GF-D8 (cell line): ENCODE measurements at regions not wholly inside any gene's neighbourhood (a gene's known extent, or its start where the extent isn't known, plus 50 kb on each side); places are given as distances from the start of the nearest gene placed in this dataset.

Experiments used
- DNase-seq: peaks from one replicate; lab custom pipeline; 2025; lab: John Stamatoyannopoulos, UW

- DNase-seq: no peak
These were observed 152.0 kb downstream of the CHRM3 start for GRCh38 chr1:239538239-239538988.

GRCh38 chr1:239539051-239539450, 152.7 kb downstream of the CHRM3 start:
- DNase-seq: no peak

GRCh38 chr1:239539812-239540211, 153.4 kb downstream of the CHRM3 start:
- DNase-seq: no peak

- no peak for DNase-seq
These were observed 157.5 kb downstream of the CHRM3 start for GRCh38 chr1:239543873-239544272.

GRCh38 chr1:239545466-239545865, 159.1 kb downstream of the CHRM3 start:
- no peak for DNase-seq

- no peak for DNase-seq
These were observed 161.6 kb downstream of the CHRM3 start for GRCh38 chr1:239547987-239548386.

- DNase-seq: no peak
These were observed 163.8 kb downstream of the CHRM3 start for GRCh38 chr1:239550178-239550577.

- DNase-seq: no peak
These were observed 169.0 kb downstream of the CHRM3 start for GRCh38 chr1:239555350-239555749.

GRCh38 chr1:239558559-239558958, 172.2 kb downstream of the CHRM3 start:
- DNase-seq: no peak

- DNase-seq: peak; percentile 18
These were observed 172.6 kb downstream of the CHRM3 start for GRCh38 chr1:239558991-239559390.

GRCh38 chr1:239560921-239561320, 174.6 kb downstream of the CHRM3 start:
- DNase-seq: no peak

GRCh38 chr1:239562095-239562494, 175.7 kb downstream of the CHRM3 start:
- DNase-seq: no peak

GRCh38 chr1:239563681-239564080, 177.3 kb downstream of the CHRM3 start:
- peak; percentile 83 for DNase-seq

- no peak for DNase-seq
These were observed 179.7 kb downstream of the CHRM3 start for GRCh38 chr1:239566074-239566473.

- no peak for DNase-seq
These were observed 184.5 kb downstream of the CHRM3 start for GRCh38 chr1:239570878-239571277.

- DNase-seq: no peak
These were observed 185.8 kb downstream of the CHRM3 start for GRCh38 chr1:239572183-239572582.

GRCh38 chr1:239574112-239574511, 187.7 kb downstream of the CHRM3 start:
- no peak for DNase-seq

GRCh38 chr1:239575113-239575512, 188.7 kb downstream of the CHRM3 start:
- DNase-seq: no peak

GRCh38 chr1:239583536-239583935, 197.2 kb downstream of the CHRM3 start:
- no peak for DNase-seq

- no peak for DNase-seq
These were observed 199.8 kb downstream of the CHRM3 start for GRCh38 chr1:239586128-239586527.

GRCh38 chr1:239587066-239587465, 200.7 kb downstream of the CHRM3 start:
- no peak for DNase-seq

- DNase-seq: no peak
These were observed 201.4 kb downstream of the CHRM3 start for GRCh38 chr1:239587574-239588369.

GRCh38 chr1:239590556-239590955, 204.2 kb downstream of the CHRM3 start:
- no peak for DNase-seq
